B cell (primary cell): ENCODE measurements at regions not wholly inside any gene's neighbourhood (a gene's known extent, or its start where the extent isn't known, plus 50 kb on each side); places are given as distances from the start of the nearest gene placed in this dataset.
A peak's percentile ranks its signal among the peaks of the same experiment; 100 is the strongest.

ENCODE experiments used
- ATAC-seq: fragments of 200-7000 bp; cut with Tn5 transposase; one replicate; pipeline ENCODE4 v1.10.0; 2021; ENCODE audit warnings: low read depth, mild to moderate bottlenecking, moderate number of reproducible peaks, moderate library complexity
- CTCF ChIA-PET: fragments of 350-600 bp; sonication (Branson Sonifier 250); formaldehyde crosslinking; loops from one replicate; lab custom pipeline; 2021; ENCODE audit warnings: antibody characterized with exemption, inconsistent platforms; lab: Charles Lee
- POLR2A ChIA-PET: fragments of 350-600 bp; sonication (Branson Sonifier 250); formaldehyde crosslinking; loops from one replicate; lab custom pipeline; 2021; ENCODE audit warnings: antibody characterized with exemption; lab: Charles Lee
- DNase-seq: peaks from one replicate; pipeline ENCODE4 v3.0.0; 2013
- H2AFZ ChIP-seq: 2 replicates; pipeline ENCODE4 v1.6.1; 2012; ENCODE audit warnings: mild to moderate bottlenecking, low read depth, low read length; ENCODE audit not compliant: insufficient read depth, poor library complexity, severe bottlenecking
- H3K27ac ChIP-seq, 2 donors: 1 replicate in 1 of 2; 2 replicates in 1 of 2; pipeline ENCODE4 v1.5.1; 2012 to 2013; ENCODE audit warnings: low read length in 2 of 2, mild to moderate bottlenecking in 2 of 2, moderate library complexity in 1 of 2
- H3K27me3 ChIP-seq, 4 experiments: fragments of 200-600 bp in 1 of 4; sonication (generic) in 1 of 4; replicated peaks in 1 of 4; 1 replicate in 2 of 4; 2 replicates in 2 of 4; pipeline versions ENCODE4 v1.6.1 to v1.7.0; 2013 to 2016; ENCODE audit warnings: low read length in 3 of 4, mild to moderate bottlenecking in 2 of 4, mixed read lengths in 1 of 4, moderate library complexity in 1 of 4; ENCODE audit not compliant: insufficient read depth in 4 of 4, control insufficient read depth in 3 of 4; ENCODE audit errors: control extremely low read depth in 1 of 4
- H3K36me3 ChIP-seq, 2 experiments: replicated peaks in 1 of 2; 1 replicate in 1 of 2; 2 replicates in 1 of 2; pipeline versions ENCODE4 v1.6.1 to v1.7.1; 2013; ENCODE audit warnings: low read length in 1 of 2; ENCODE audit not compliant: insufficient read depth in 2 of 2, control insufficient read depth in 1 of 2; ENCODE audit errors: control extremely low read depth in 1 of 2, extremely low read depth in 1 of 2
- H3K4me1 ChIP-seq, 2 donors: fragments of 200-600 bp in 1 of 2; sonication (generic) in 1 of 2; 1 replicate in 1 of 2; 2 replicates in 1 of 2; pipeline versions ENCODE4 v1.5.1 to v1.6.1; 2013 to 2017; ENCODE audit warnings: low read length in 2 of 2; ENCODE audit not compliant: control insufficient read depth in 2 of 2, insufficient read depth in 2 of 2
- H3K4me2 ChIP-seq: replicated peaks from 2 replicates; pipeline ENCODE3; 2012; ENCODE audit warnings: mild to moderate bottlenecking, low read depth, low read length; ENCODE audit not compliant: poor library complexity, severe bottlenecking
- H3K4me3 ChIP-seq, 5 experiments: fragments of 200-600 bp in 1 of 5; sonication (generic) in 1 of 5; 1 replicate in 3 of 5; 2 replicates in 2 of 5; pipeline versions ENCODE4 v1.5.1 to v1.7.0; 2011 to 2016; ENCODE audit warnings: low read length in 4 of 5, mild to moderate bottlenecking in 4 of 5, low read depth in 2 of 5, control low read depth in 1 of 5, moderate library complexity in 1 of 5; ENCODE audit not compliant: insufficient read depth in 1 of 5; ENCODE audit errors: control extremely low read depth in 1 of 5, extremely low read depth in 1 of 5
- H3K79me2 ChIP-seq: fragments of 200-600 bp; sonication (generic); one replicate; pipeline ENCODE4 v1.6.0; 2016; ENCODE audit warnings: low read length; ENCODE audit not compliant: control insufficient read depth, insufficient read depth
- H3K9ac ChIP-seq: fragments of 200-600 bp; sonication (generic); 2 replicates; pipeline ENCODE4 v1.6.1; 2017; ENCODE audit warnings: mild to moderate bottlenecking, low read length, moderate library complexity
- H3K9me3 ChIP-seq, 3 donors: one replicate each; pipeline versions ENCODE4 v1.6.1 to v1.7.1; 2013; ENCODE audit warnings: low read length in 2 of 3; ENCODE audit not compliant: control insufficient read depth in 2 of 3, insufficient read depth in 1 of 3; ENCODE audit errors: control extremely low read depth in 1 of 3
- H4K20me1 ChIP-seq: 2 replicates; pipeline ENCODE4 v1.6.0; 2012; ENCODE audit warnings: mild to moderate bottlenecking, low read length; ENCODE audit not compliant: insufficient read depth, control insufficient read depth, poor library complexity, severe bottlenecking
- H3K27ac Mint-ChIP-seq: one replicate; pipeline ENCODE4 v1.8.0; 2021; ENCODE audit warnings: mixed read lengths
- H3K27me3 Mint-ChIP-seq: one replicate; pipeline ENCODE4 v1.8.0; 2021; ENCODE audit warnings: mixed read lengths
- H3K4me1 Mint-ChIP-seq: one replicate; pipeline ENCODE4 v1.8.0; 2021; ENCODE audit warnings: mixed read lengths
- H3K4me3 Mint-ChIP-seq: one replicate; pipeline ENCODE4 v1.8.0; 2021; ENCODE audit warnings: mixed read lengths
- H3K9me3 Mint-ChIP-seq: one replicate; pipeline ENCODE4 v1.8.0; 2022; ENCODE audit warnings: mixed read lengths; ENCODE audit not compliant: insufficient read depth
- CTCF ChIP-seq: fragments of 200-600 bp; IDR thresholded peaks from one replicate; pipeline ENCODE4 v1.8.0; 2022; ENCODE audit warnings: antibody characterized with exemption, mild to moderate bottlenecking
- EZH2 ChIP-seq: IDR thresholded peaks from 2 replicates; pipeline ENCODE4 v1.6.1; 2012; ENCODE audit warnings: borderline replicate concordance, low read depth, mild to moderate bottlenecking, moderate library complexity, low read length; ENCODE audit not compliant: insufficient read depth, poor library complexity, severe bottlenecking
- WGBS: methylation state at CpG from one replicate; pipeline ENCODE4 v1.1.5; 2013; ENCODE audit warnings: missing lambda C conversion rate; ENCODE audit not compliant: insufficient coverage; 5-methylcytosine and 5-hydroxymethylcytosine counted together
- intact Hi-C: fragments of 100-400 bp; cut with micrococcal nuclease; formaldehyde crosslinking; loops from one replicate; pipeline ENCODE4 v1.10.0; 2022

- H3K36me3 ChIP-seq = no peaks in the 10 kb centered on the region
- H4K20me1 ChIP-seq = no peaks in the 10 kb centered on the region
- peaks cover 0 to 3% of the 10 kb centered on the region in 2 donors for H3K4me1 ChIP-seq
- ATAC-seq = no peak
- H3K9ac ChIP-seq = no peak overlapping the region
- DNase-seq = no peak
- intact Hi-C loops = no loop called here
- no peaks in the 10 kb centered on the region for H3K9me3 ChIP-seq
- no peak for TF ChIP-seq CTCF
- TF ChIP-seq EZH2 = no peak
- Mint-ChIP-seq H3K4me3 (no peak overlapping the region), H3K9me3 (no peaks in the 10 kb centered on the region), H3K4me1 (peaks cover 6% of the 10 kb centered on the region), H3K27me3 (peaks cover 10% of the 10 kb centered on the region), H3K27ac (no peak overlapping the region)
- no peaks in the 10 kb centered on the region for H3K79me2 ChIP-seq
- ChIA-PET CTCF (no interaction called here), POLR2A (no interaction called here)
- peak overlapping the region; percentile 50 for H2AFZ ChIP-seq
- no peak overlapping the region for H3K4me2 ChIP-seq
- H3K4me3 ChIP-seq = no peak overlapping the region
- 35% methylated on average over 2 of the region's 4 CpGs for WGBS
- H3K27ac ChIP-seq = no peak overlapping the region
- no peaks in the 10 kb centered on the region for H3K27me3 ChIP-seq
Observed at GRCh38 chr5:42876375-42876844, 64.7 kb upstream of the SELENOP start.

GRCh38 chr5:42875785-42876374 lies 64.2 kb upstream of the SELENOP start:
- H3K4me2 ChIP-seq = peak overlapping the region; percentile 19
- Mint-ChIP-seq H3K27me3 (peaks cover 14% of the 10 kb centered on the region), H3K4me3 (no peak overlapping the region), H3K4me1 (peaks cover 6% of the 10 kb centered on the region), H3K27ac (no peak overlapping the region), H3K9me3 (no peaks in the 10 kb centered on the region)
- ATAC-seq = no peak
- no peaks in the 10 kb centered on the region for H3K27me3 ChIP-seq
- no peak for DNase-seq
- no peak overlapping the region for H3K9ac ChIP-seq
- peaks cover 0 to 3% of the 10 kb centered on the region in 2 donors for H3K4me1 ChIP-seq
- no peak for TF ChIP-seq EZH2
- TF ChIP-seq CTCF = no peak
- H3K27ac ChIP-seq = no peak overlapping the region
- H3K4me3 ChIP-seq = no peak overlapping the region
- H3K79me2 ChIP-seq = no peaks in the 10 kb centered on the region
- intact Hi-C loops = no loop called here
- no peaks in the 10 kb centered on the region for H3K36me3 ChIP-seq
- H3K9me3 ChIP-seq = no peaks in the 10 kb centered on the region
- H4K20me1 ChIP-seq = no peaks in the 10 kb centered on the region
- POLR2A ChIA-PET = no interaction called here
- CTCF ChIA-PET = interaction anchor here (0.8 kb wide), 1 partner anchor 13 kb away, joined by 3 read pairs; no protein-coding TSS in a partner anchor
- 40% methylated on average over 1 of the region's 1 CpG for WGBS
- peak overlapping the region; percentile 50 for H2AFZ ChIP-seq
